HG02763 (cell line): ENCODE measurements at regions not wholly inside any gene's neighbourhood (a gene's known extent, or its start where the extent isn't known, plus 50 kb on each side); places are given as distances from the start of the nearest gene placed in this dataset.

Experiments
- ATAC-seq: cut with Tn5 transposase; IDR thresholded peaks from one replicate; pipeline ENCODE4 v1.9.1; 2021; ENCODE audit warnings: mild to moderate bottlenecking, moderate library complexity; ENCODE audit not compliant: unreplicated experiment

GRCh38 chr4:104418286-104418685, 76.4 kb downstream of the CXXC4 start:
- no peak for ATAC-seq

- no peak for ATAC-seq
These were observed 77.3 kb downstream of the CXXC4 start for GRCh38 chr4:104417357-104417882.

GRCh38 chr4:104416725-104417356, 77.9 kb downstream of the CXXC4 start:
- no peak for ATAC-seq

GRCh38 chr4:104413487-104413886, 81.2 kb downstream of the CXXC4 start:
- ATAC-seq = no peak

GRCh38 chr4:104412344-104412743, 82.3 kb downstream of the CXXC4 start:
- no peak for ATAC-seq

GRCh38 chr4:104411502-104411901, 83.2 kb downstream of the CXXC4 start:
- ATAC-seq = no peak

- ATAC-seq = no peak
These were observed 85.8 kb downstream of the CXXC4 start for GRCh38 chr4:104408878-104409277.

GRCh38 chr4:104404361-104404760, 90.3 kb downstream of the CXXC4 start:
- no peak for ATAC-seq

- ATAC-seq = no peak
These were observed 99.5 kb downstream of the CXXC4 start for GRCh38 chr4:104395168-104395614.

- ATAC-seq = no peak
These were observed 100.1 kb downstream of the CXXC4 start for GRCh38 chr4:104394406-104395167.

GRCh38 chr4:104393655-104394324, 100.9 kb downstream of the CXXC4 start:
- no peak for ATAC-seq

- ATAC-seq = no peak
These were observed 109.0 kb downstream of the CXXC4 start for GRCh38 chr4:104385713-104386112.

GRCh38 chr4:104382961-104383360, 111.7 kb downstream of the CXXC4 start:
- ATAC-seq = no peak

- ATAC-seq = no peak
These were observed 113.0 kb downstream of the CXXC4 start for GRCh38 chr4:104381729-104382128.

GRCh38 chr4:104365618-104366017, 129.1 kb downstream of the CXXC4 start:
- no peak for ATAC-seq

- ATAC-seq = no peak
These were observed 141.2 kb downstream of the CXXC4 start for GRCh38 chr4:104353481-104353880.

GRCh38 chr4:104352211-104352610, 142.5 kb downstream of the CXXC4 start:
- ATAC-seq = no peak

- ATAC-seq = no peak
These were observed 143.0 kb downstream of the CXXC4 start for GRCh38 chr4:104351706-104352105.

GRCh38 chr4:104345598-104346242, 149.0 kb downstream of the CXXC4 start:
- ATAC-seq = no peak

GRCh38 chr4:104344342-104344980, 150.2 kb downstream of the CXXC4 start:
- no peak for ATAC-seq

GRCh38 chr4:104334410-104334809, 160.3 kb downstream of the CXXC4 start:
- no peak for ATAC-seq
